ENCODE measurements at regions not wholly inside any gene's neighbourhood (a gene's known extent, or its start where the extent isn't known, plus 50 kb on each side); places are given as distances from the start of the nearest gene placed in this dataset.

- H3K36me3 ChIP-seq (ENCODE audit: control insufficient read depth in 3 of 3, insufficient read depth in 2 of 3, low read depth in 1 of 3, low read length in 3 of 3): no peaks in the 10 kb centered on the region
- H3K9me3 ChIP-seq (ENCODE audit: control insufficient read depth in 2 of 2, insufficient read depth in 1 of 2, low read depth in 1 of 2, low read length in 1 of 2): no peaks in the 10 kb centered on the region
- DNase-seq (no peak), FAIRE-seq (no peak)
- peaks cover 0 to 2% (median 0%) of the 10 kb centered on the region in 3 donors for H3K27me3 ChIP-seq (ENCODE audit: control insufficient read depth in 3 of 3, insufficient read depth in 3 of 3, low read length in 3 of 3)
- H3K4me1 ChIP-seq (ENCODE audit: control insufficient read depth in 3 of 3, insufficient read depth in 2 of 3, low read depth in 1 of 3, low read length in 2 of 3): no peaks in the 10 kb centered on the region
- H3K27ac ChIP-seq (ENCODE audit: low read depth in 1 of 3, low read length in 2 of 3): no peak overlapping the region
- WGBS, 3 donors: 59 to 66% (median 62%) methylated on average over 4 of the region's 4 CpGs
- no peak overlapping the region for H3K4me3 ChIP-seq (ENCODE audit: low read depth in 1 of 3, low read length in 3 of 3)
Measured at GRCh38 chr18:21928925-21929324, 188.3 kb downstream of the MIB1 start.

GRCh38 chr18:21930177-21930576 is 189.6 kb downstream of the MIB1 start:
- Histone ChIP-seq H3K27ac (ENCODE audit: low read depth in 1 of 3, low read length in 2 of 3) (no peak overlapping the region), H3K36me3 (ENCODE audit: control insufficient read depth in 3 of 3, insufficient read depth in 2 of 3, low read depth in 1 of 3, low read length in 3 of 3) (no peaks in the 10 kb centered on the region), H3K9me3 (ENCODE audit: control insufficient read depth in 2 of 2, insufficient read depth in 1 of 2, low read depth in 1 of 2, low read length in 1 of 2) (no peaks in the 10 kb centered on the region), H3K4me3 (ENCODE audit: low read depth in 1 of 3, low read length in 3 of 3) (no peak overlapping the region), H3K27me3 (ENCODE audit: control insufficient read depth in 3 of 3, insufficient read depth in 3 of 3, low read length in 3 of 3) (peaks cover 0 to 2% (median 0%) of the 10 kb centered on the region in 3 donors), H3K4me1 (ENCODE audit: control insufficient read depth in 3 of 3, insufficient read depth in 2 of 3, low read depth in 1 of 3, low read length in 2 of 3) (no peaks in the 10 kb centered on the region)
- DNase-seq: no peak
- FAIRE-seq: no peak
- WGBS, 3 donors: 77 to 89% (median 88%) methylated on average over 6 of the region's 6 CpGs

GRCh38 chr18:21933931-21934765 is 193.6 kb downstream of the MIB1 start:
- Histone ChIP-seq H3K36me3 (ENCODE audit: control insufficient read depth in 3 of 3, insufficient read depth in 2 of 3, low read depth in 1 of 3, low read length in 3 of 3) (no peaks in the 10 kb centered on the region), H3K9me3 (ENCODE audit: control insufficient read depth in 2 of 2, insufficient read depth in 1 of 2, low read depth in 1 of 2, low read length in 1 of 2) (no peaks in the 10 kb centered on the region), H3K27me3 (ENCODE audit: control insufficient read depth in 3 of 3, insufficient read depth in 3 of 3, low read length in 3 of 3) (no peaks in the 10 kb centered on the region), H3K4me1 (ENCODE audit: control insufficient read depth in 3 of 3, insufficient read depth in 2 of 3, low read depth in 1 of 3, low read length in 2 of 3) (no peaks in the 10 kb centered on the region), H3K4me3 (ENCODE audit: low read depth in 1 of 3, low read length in 3 of 3) (no peak overlapping the region), H3K27ac (ENCODE audit: low read depth in 1 of 3, low read length in 2 of 3) (no peak overlapping the region)
- no peak for DNase-seq
- no peak for FAIRE-seq
- 78 to 84% (median 82%) methylated on average over 10 of the region's 10 CpGs for WGBS, 3 donors

- H3K27me3 ChIP-seq (ENCODE audit: control insufficient read depth in 3 of 3, insufficient read depth in 3 of 3, low read length in 3 of 3): no peaks in the 10 kb centered on the region
- FAIRE-seq (no peak), DNase-seq (no peak)
- no peaks in the 10 kb centered on the region for H3K9me3 ChIP-seq (ENCODE audit: control insufficient read depth in 2 of 2, insufficient read depth in 1 of 2, low read depth in 1 of 2, low read length in 1 of 2)
- no peak overlapping the region for H3K4me3 ChIP-seq (ENCODE audit: low read depth in 1 of 3, low read length in 3 of 3)
- no peak overlapping the region for H3K27ac ChIP-seq (ENCODE audit: low read depth in 1 of 3, low read length in 2 of 3)
- H3K4me1 ChIP-seq (ENCODE audit: control insufficient read depth in 3 of 3, insufficient read depth in 2 of 3, low read depth in 1 of 3, low read length in 2 of 3): no peaks in the 10 kb centered on the region
- no peaks in the 10 kb centered on the region for H3K36me3 ChIP-seq (ENCODE audit: control insufficient read depth in 3 of 3, insufficient read depth in 2 of 3, low read depth in 1 of 3, low read length in 3 of 3)
- WGBS, 3 donors: 87 to 91% (median 89%) methylated on average over 4 of the region's 4 CpGs
Measured at GRCh38 chr18:21934766-21935015, 194.1 kb downstream of the MIB1 start.

- no peak for FAIRE-seq
- Histone ChIP-seq H3K27ac (ENCODE audit: low read depth in 1 of 3, low read length in 2 of 3) (no peak overlapping the region), H3K9me3 (ENCODE audit: control insufficient read depth in 2 of 2, insufficient read depth in 1 of 2, low read depth in 1 of 2, low read length in 1 of 2) (no peaks in the 10 kb centered on the region), H3K4me1 (ENCODE audit: control insufficient read depth in 3 of 3, insufficient read depth in 2 of 3, low read depth in 1 of 3, low read length in 2 of 3) (no peaks in the 10 kb centered on the region), H3K27me3 (ENCODE audit: control insufficient read depth in 3 of 3, insufficient read depth in 3 of 3, low read length in 3 of 3) (no peaks in the 10 kb centered on the region), H3K36me3 (ENCODE audit: control insufficient read depth in 3 of 3, insufficient read depth in 2 of 3, low read depth in 1 of 3, low read length in 3 of 3) (no peaks in the 10 kb centered on the region), H3K4me3 (ENCODE audit: low read depth in 1 of 3, low read length in 3 of 3) (no peak overlapping the region)
- WGBS, 3 donors: 69 to 91% (median 76%) methylated on average over 4 of the region's 4 CpGs
- DNase-seq: no peak
Measured at GRCh38 chr18:21943456-21943855, 202.9 kb downstream of the MIB1 start.

GRCh38 chr18:21949326-21950015 is 208.9 kb downstream of the MIB1 start:
- no peak overlapping the region for H3K4me3 ChIP-seq (ENCODE audit: low read depth in 1 of 3, low read length in 3 of 3)
- H3K9me3 ChIP-seq (ENCODE audit: control insufficient read depth in 2 of 2, insufficient read depth in 1 of 2, low read depth in 1 of 2, low read length in 1 of 2): no peaks in the 10 kb centered on the region
- H3K27ac ChIP-seq (ENCODE audit: low read depth in 1 of 3, low read length in 2 of 3): no peak overlapping the region
- 15 to 58% (median 35%) methylated on average over 8 of the region's 8 CpGs for WGBS, 3 donors
- peak; percentile 47 to 56 for DNase-seq
- H3K4me1 ChIP-seq (ENCODE audit: control insufficient read depth in 3 of 3, insufficient read depth in 2 of 3, low read depth in 1 of 3, low read length in 2 of 3): peaks cover 0 to 2% (median 0%) of the 10 kb centered on the region in 3 donors
- no peaks in the 10 kb centered on the region for H3K27me3 ChIP-seq (ENCODE audit: control insufficient read depth in 3 of 3, insufficient read depth in 3 of 3, low read length in 3 of 3)
- no peak for FAIRE-seq
- H3K36me3 ChIP-seq (ENCODE audit: control insufficient read depth in 3 of 3, insufficient read depth in 2 of 3, low read depth in 1 of 3, low read length in 3 of 3): no peaks in the 10 kb centered on the region

- no peaks in the 10 kb centered on the region for H3K4me1 ChIP-seq (ENCODE audit: control insufficient read depth in 3 of 3, insufficient read depth in 2 of 3, low read depth in 1 of 3, low read length in 2 of 3)
- 37 to 44% (median 43%) methylated on average over 8 of the region's 8 CpGs for WGBS, 3 donors
- H3K4me3 ChIP-seq (ENCODE audit: low read depth in 1 of 3, low read length in 3 of 3): no peak overlapping the region
- no peaks in the 10 kb centered on the region for H3K36me3 ChIP-seq (ENCODE audit: control insufficient read depth in 3 of 3, insufficient read depth in 2 of 3, low read depth in 1 of 3, low read length in 3 of 3)
- FAIRE-seq (no peak), DNase-seq (peak; percentile 82 to 86)
- no peak overlapping the region for H3K27ac ChIP-seq (ENCODE audit: low read depth in 1 of 3, low read length in 2 of 3)
- H3K27me3 ChIP-seq (ENCODE audit: control insufficient read depth in 3 of 3, insufficient read depth in 3 of 3, low read length in 3 of 3): no peaks in the 10 kb centered on the region
- no peaks in the 10 kb centered on the region for H3K9me3 ChIP-seq (ENCODE audit: control insufficient read depth in 2 of 2, insufficient read depth in 1 of 2, low read depth in 1 of 2, low read length in 1 of 2)
Measured at GRCh38 chr18:21955757-21956652, 213.4 kb upstream of the GATA6 start.

- Histone ChIP-seq H3K36me3 (ENCODE audit: control insufficient read depth in 3 of 3, insufficient read depth in 2 of 3, low read depth in 1 of 3, low read length in 3 of 3) (no peaks in the 10 kb centered on the region), H3K9me3 (ENCODE audit: control insufficient read depth in 2 of 2, insufficient read depth in 1 of 2, low read depth in 1 of 2, low read length in 1 of 2) (no peaks in the 10 kb centered on the region), H3K4me1 (ENCODE audit: control insufficient read depth in 3 of 3, insufficient read depth in 2 of 3, low read depth in 1 of 3, low read length in 2 of 3) (no peaks in the 10 kb centered on the region), H3K27me3 (ENCODE audit: control insufficient read depth in 3 of 3, insufficient read depth in 3 of 3, low read length in 3 of 3) (no peaks in the 10 kb centered on the region), H3K27ac (ENCODE audit: low read depth in 1 of 3, low read length in 2 of 3) (no peak overlapping the region), H3K4me3 (ENCODE audit: low read depth in 1 of 3, low read length in 3 of 3) (no peak overlapping the region)
- no peak for FAIRE-seq
- WGBS, 3 donors: 76 to 84% (median 81%) methylated on average over 8 of the region's 8 CpGs
- no peak for DNase-seq
Measured at GRCh38 chr18:21958263-21958662, 211.1 kb upstream of the GATA6 start.

Data from small intestine (tissue), 7 donors.